ENCODE measurements at regions not wholly inside any gene's neighbourhood (a gene's known extent, or its start where the extent isn't known, plus 50 kb on each side); places are given as distances from the start of the nearest gene placed in this dataset.

GRCh38 chr6:14537030-14537429, 419.5 kb downstream of the CD83 start:
- intact Hi-C loops (cut with micrococcal nuclease; ENCODE audit: unreplicated experiment), result no loop called here
- no peak overlapping the region for H3K27ac ChIP-seq
- H3K4me1 ChIP-seq (replicated peaks; ENCODE audit: insufficient read depth), result no peaks in the 10 kb centered on the region
- H4K20me1 ChIP-seq (ENCODE audit: insufficient read depth), result no peaks in the 10 kb centered on the region
- TF ChIP-seq CTCF (conservative IDR thresholded peaks at IDR 0.05) (no peak), EZH2 (IDR thresholded peaks at IDR 0.05; ENCODE audit: low read depth) (no peak)
- BruUV-seq (replicated peaks), result no TSS peak
- ChIA-PET POLR2A (ENCODE audit: unreplicated experiment) (interaction anchor here (0.6 kb wide), 1 partner anchor 160 kb away, joined by 3 read pairs; no protein-coding TSS in a partner anchor), CTCF (no interaction called here)
- no peak overlapping the region for H2AFZ ChIP-seq
- H3K9me2 ChIP-seq (ENCODE audit: insufficient read depth), result no peaks in the 10 kb centered on the region
- H3K36me3 ChIP-seq (ENCODE audit: low read depth), result no peaks in the 10 kb centered on the region
- no peaks in the 10 kb centered on the region for H3K27me3 ChIP-seq (ENCODE audit: insufficient read depth, low read depth)
- H3K4me2 ChIP-seq, result no peak overlapping the region
- H3F3A ChIP-seq (ENCODE audit: insufficient read depth, low read depth), result no peaks in the 10 kb centered on the region
- no peaks in the 10 kb centered on the region for H3K9me3 ChIP-seq (ENCODE audit: insufficient read depth, low read depth)
- DNase-seq, result no peak
- no peaks in the 10 kb centered on the region for H3K79me2 ChIP-seq (ENCODE audit: low read depth)
- no peak overlapping the region for H3K4me3 ChIP-seq

- Histone ChIP-seq H3K4me3 (no peak overlapping the region), H3K4me1 (replicated peaks; ENCODE audit: insufficient read depth) (no peaks in the 10 kb centered on the region), H4K20me1 (ENCODE audit: insufficient read depth) (no peaks in the 10 kb centered on the region), H3K9me3 (ENCODE audit: insufficient read depth, low read depth) (no peaks in the 10 kb centered on the region), H3K4me2 (no peak overlapping the region), H3K27ac (no peak overlapping the region), H3K36me3 (ENCODE audit: low read depth) (no peaks in the 10 kb centered on the region), H3K79me2 (ENCODE audit: low read depth) (no peaks in the 10 kb centered on the region), H3K9me2 (ENCODE audit: insufficient read depth) (no peaks in the 10 kb centered on the region), H3K27me3 (ENCODE audit: insufficient read depth, low read depth) (no peaks in the 10 kb centered on the region), H2AFZ (no peak overlapping the region), H3F3A (ENCODE audit: insufficient read depth, low read depth) (no peaks in the 10 kb centered on the region)
- ChIA-PET POLR2A (ENCODE audit: unreplicated experiment) (no interaction called here), CTCF (no interaction called here)
- no TSS peak for BruUV-seq (replicated peaks)
- TF ChIP-seq EZH2 (IDR thresholded peaks at IDR 0.05; ENCODE audit: low read depth), result no peak
- peak in 1 of 2 experiments; percentile 69 for DNase-seq
- intact Hi-C loops (cut with micrococcal nuclease; ENCODE audit: unreplicated experiment), result no loop called here
Measured at GRCh38 chr6:14540276-14540675, 422.7 kb downstream of the CD83 start.

GRCh38 chr6:14540810-14541540, 423.4 kb downstream of the CD83 start:
- H3K4me2 ChIP-seq, result no peak overlapping the region
- POLR2A ChIA-PET (ENCODE audit: unreplicated experiment), result no interaction called here
- TF ChIP-seq CTCF (conservative IDR thresholded peaks at IDR 0.05) (no peak), EZH2 (IDR thresholded peaks at IDR 0.05; ENCODE audit: low read depth) (no peak)

More at GRCh38 chr6:14540810-14541540, 423.4 kb downstream of the CD83 start:
- Histone ChIP-seq H2AFZ (no peak overlapping the region), H3K27me3 (ENCODE audit: insufficient read depth, low read depth) (no peaks in the 10 kb centered on the region), H3K4me3 (no peak overlapping the region), H3K9me2 (ENCODE audit: insufficient read depth) (no peaks in the 10 kb centered on the region), H3K79me2 (ENCODE audit: low read depth) (no peaks in the 10 kb centered on the region), H4K20me1 (ENCODE audit: insufficient read depth) (no peaks in the 10 kb centered on the region), H3K9me3 (ENCODE audit: insufficient read depth, low read depth) (no peaks in the 10 kb centered on the region), H3K4me1 (replicated peaks; ENCODE audit: insufficient read depth) (no peaks in the 10 kb centered on the region), H3F3A (ENCODE audit: insufficient read depth, low read depth) (no peaks in the 10 kb centered on the region), H3K27ac (no peak overlapping the region), H3K36me3 (ENCODE audit: low read depth) (no peaks in the 10 kb centered on the region)
- intact Hi-C loops (cut with micrococcal nuclease; ENCODE audit: unreplicated experiment), result no loop called here
- DNase-seq, result no peak
- CTCF ChIA-PET, result no interaction called here
- no TSS peak for BruUV-seq (replicated peaks)
